ENCODE measurements at regions not wholly inside any gene's neighbourhood (a gene's known extent, or its start where the extent isn't known, plus 50 kb on each side); places are given as distances from the start of the nearest gene placed in this dataset.
"Not testable (repeated sequence)": the region's sequence is repeated elsewhere in the genome, so short reads cannot be mapped to it uniquely, and the experiment has no call there.

DNA sequence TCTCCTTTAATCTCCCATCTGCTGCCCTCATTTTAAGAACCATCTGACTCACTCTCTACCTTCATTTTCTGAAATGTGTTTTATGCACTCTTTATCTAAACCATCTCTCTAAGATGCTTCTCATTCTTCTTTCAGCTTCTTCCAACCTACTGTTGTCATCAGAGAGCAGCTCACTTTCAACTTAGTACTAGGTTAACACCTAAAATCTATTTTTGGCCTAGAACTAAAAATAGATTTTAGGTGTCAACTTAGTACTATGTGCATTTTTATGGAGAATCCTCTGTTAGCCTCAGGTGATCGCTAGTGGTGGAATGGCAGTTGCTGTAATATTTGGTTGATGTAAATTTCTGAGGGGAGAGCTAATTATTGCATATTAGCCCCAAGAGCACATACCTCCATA lies 277.1 kb downstream of the KCNJ2 start:
- no peak for DNase-seq

DNA sequence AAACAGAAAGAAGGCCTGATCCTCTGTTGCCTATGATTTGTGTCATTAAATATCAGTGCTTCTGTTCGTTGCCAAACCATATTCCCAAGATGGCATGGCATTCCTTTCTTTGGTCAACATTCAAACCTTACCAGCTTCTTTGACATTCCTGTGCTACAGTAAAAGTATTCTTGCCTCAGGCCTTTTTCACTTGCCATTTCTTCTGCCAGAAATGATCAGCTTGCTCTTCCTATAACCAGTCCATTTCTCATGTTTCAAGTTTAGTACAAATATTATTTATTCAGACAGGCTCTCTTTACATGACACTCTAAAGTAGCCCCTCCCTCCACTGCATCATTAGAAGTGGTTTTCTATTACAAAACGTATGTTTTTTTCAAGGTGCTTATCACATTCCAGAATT lies 278.3 kb downstream of the KCNJ2 start:
- DNase-seq: no peak

DNA sequence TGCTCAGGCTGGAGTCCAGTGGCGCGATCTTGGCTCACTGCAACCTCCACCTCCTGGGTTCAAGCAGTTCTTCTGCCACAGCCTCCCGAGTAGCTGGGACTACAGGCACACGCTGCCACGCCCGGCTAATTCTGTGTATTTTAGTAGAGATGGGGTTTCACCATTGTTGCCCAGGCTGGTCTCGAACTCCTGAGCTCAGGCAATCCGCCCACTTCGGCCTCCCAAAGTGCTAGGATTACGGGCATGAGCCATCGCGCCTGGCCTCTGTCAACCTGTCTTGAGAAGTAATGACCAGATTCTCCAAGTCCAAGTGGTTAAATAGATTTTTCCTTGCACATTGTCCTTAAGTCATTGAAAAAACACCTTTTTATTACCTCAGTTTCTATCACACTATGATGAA lies 283.7 kb downstream of the KCNJ2 start:
- DNase-seq: not testable (repeated sequence)

DNA sequence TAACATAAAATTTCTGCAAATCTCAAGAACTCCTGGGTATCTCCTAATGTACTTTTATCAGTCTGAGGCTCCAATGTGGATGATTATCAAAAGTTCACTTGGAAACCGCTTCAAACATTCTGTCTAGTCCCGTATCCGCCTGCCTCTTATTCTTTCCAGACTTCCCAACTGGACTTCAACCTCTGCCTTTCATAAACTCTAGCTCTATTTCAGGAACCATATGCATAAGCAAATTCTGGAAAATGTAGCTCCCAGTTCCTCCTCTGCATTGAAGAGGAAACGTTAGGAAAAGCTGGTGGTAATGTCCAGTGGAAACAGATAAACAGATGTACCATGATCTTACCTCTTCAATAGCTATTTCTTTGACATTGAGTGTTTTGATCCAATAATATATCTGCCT lies 285.0 kb downstream of the KCNJ2 start:
- no peak for DNase-seq

DNA sequence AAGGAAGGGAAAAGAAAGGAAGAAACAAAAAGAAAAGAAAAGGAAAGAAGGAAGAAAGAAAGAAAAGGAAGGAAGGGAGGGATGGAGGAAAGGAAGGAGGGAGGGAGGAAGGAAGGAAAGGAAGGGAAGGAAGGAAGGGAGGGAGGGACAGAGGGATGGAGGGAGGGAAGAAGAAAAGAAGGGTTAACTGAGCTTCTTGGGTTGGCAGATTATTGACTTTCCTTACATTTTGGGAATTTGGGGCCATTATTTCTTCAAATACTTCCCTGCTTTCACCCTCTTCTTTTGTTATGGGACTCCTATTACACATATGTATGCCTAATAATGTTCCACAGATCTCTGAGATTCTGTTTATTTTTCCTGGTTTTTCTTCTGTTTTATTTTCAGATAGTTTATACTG lies 285.6 kb downstream of the KCNJ2 start:
- DNase-seq: no peak

DNA sequence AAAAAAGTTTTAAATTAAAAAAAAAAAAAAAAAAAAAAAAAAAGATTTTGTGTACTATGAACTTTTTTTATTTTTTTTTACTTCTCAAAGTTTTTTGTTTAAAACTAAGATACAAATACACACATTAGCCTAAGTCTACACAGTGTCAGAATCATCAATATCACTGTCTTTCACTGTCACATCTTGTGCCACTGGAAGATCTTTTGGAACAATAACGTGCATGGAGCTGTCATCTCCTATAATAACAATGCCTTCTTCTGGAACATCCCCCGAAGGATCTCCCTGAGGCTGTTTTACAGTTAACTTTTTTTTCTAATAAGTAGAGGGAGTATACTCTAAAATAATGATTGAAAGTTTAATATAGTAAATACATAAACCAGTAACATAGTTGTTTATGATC lies 295.7 kb downstream of the KCNJ2 start:
- DNase-seq: no peak

DNA sequence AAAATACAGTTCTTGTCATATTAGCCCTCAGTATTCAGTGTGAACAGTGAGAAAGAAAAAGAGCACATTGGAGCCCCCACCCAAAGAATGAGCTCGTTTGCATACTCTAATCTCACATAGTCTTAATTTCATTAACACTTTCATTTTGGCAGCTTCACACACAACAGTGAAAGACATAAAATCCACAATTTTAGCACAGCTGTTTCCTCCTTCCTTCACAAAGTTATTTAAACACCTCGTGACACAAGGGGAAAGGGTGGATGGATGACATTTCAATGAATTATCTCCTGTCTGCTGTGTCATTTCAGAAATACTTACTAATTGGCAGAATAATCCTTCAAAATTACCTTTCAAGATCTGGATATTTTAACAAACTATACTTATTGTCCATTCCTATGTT lies 299.3 kb downstream of the KCNJ2 start:
- no peak for DNase-seq

DNA sequence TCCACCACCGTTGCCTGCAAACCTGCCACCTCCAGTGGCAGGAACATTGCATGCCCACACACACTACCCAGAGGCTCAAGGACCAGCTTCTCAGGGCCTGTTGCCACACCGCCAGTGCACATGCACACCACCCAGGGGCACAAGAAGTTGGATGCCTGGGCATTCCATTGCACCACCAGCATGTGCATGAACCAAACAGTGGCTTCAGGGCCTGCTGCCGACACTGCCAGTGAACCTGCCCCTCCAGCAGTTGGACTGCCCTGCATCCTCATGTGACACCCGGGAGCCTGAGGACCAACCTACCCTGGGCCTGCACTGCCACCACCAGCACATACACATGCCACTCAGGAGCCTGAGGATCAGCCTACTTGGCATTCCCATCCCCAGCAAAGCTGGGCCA lies 303.7 kb downstream of the KCNJ2 start:
- DNase-seq: no peak

DNA sequence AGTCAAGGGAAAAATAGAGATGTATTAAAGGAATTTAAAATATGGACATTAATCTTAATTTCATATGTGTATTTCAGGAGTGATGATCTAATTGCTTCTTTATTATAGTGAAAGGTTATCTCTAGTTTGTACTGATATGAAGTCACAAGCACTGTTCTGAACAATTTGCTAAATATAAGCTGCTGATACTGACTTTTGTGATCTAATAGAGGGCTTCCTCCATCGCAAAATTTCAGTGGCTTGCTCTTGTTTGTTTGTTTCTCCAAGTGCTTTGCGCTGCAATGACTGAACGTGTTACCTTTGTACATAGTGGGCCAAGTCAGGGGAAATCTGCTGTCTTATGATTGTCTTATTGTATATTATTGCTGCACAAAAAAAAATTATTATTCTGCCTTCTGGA lies 307.0 kb downstream of the KCNJ2 start:
- no peak for DNase-seq

DNA sequence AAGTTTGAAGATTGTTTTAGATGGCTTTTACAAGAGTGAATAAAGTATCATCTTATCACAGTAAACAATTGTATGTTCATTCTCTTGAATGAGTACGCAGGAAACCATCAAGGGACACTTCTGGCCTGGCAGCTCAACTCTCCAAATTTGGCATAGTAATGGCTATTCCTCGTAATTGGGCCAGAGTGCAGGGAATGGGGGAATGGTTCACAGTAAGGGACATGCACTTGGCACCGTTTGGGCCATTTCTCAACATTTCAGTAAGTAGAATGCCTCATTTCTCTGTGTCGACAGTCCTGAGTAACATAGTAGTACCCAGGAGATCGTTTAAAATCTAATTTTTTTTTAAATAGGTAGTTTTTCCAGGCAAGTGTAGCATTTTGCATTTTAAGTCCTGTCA lies 309.6 kb downstream of the KCNJ2 start:
- DNase-seq: no peak

DNA sequence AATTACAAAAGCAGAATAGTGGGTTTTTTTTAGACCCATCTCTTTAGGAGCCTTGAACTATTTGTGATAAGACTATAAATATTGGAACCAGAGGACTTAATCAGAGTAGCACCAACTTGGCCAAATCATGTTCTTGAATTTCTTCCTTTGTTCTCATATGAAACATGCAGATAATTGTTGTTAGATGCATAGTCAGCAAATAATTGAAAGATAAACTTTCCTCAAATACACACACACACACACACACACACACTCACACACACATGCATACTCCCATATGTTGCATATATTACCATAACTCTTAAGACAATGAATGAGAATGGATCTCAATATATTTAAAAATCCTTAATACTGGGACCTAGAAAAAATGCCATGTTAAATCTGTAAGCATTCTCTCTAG lies 310.4 kb downstream of the KCNJ2 start:
- no peak for DNase-seq

DNA sequence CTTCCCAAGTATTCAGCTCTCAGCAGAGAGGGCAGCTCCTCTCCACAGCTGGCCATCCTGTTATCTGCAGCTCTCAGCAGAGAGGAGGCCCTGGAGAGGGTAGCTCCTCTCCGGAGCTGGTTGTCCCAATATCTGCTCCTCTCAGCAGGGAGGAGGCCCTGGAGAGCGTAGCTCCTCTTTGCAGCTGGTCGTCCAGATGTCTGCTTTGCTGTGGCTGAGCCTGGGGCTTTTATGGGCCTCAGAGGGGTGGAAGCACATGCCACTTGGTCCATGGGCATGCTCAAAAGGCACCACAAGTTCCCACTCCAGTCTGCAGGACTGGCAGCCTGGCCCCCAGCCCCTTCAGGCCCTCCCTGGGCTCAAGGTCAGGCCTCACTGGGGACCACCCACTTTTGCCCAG lies 314.3 kb downstream of the KCNJ2 start:
- no peak for DNase-seq

DNA sequence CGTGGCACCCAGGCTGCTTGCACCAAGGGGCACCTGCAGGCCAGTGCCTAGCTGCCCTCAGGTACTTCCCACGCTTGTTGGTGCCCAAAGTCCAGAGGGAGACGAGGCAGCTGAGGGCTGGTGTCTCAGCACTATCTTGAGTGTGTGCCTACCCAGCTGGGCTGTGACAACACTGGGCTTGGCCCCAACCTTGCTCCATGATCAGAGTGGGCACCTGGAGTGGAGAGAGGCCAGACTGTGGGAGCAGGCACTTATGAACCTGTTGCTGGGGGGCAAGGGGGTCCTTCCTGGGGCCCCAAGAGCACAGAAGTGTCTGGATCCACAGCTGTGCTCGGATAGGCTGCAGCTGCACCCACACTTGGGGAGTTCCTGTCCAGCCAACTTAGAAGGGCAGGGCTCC lies 314.7 kb downstream of the KCNJ2 start:
- no peak for DNase-seq

DNA sequence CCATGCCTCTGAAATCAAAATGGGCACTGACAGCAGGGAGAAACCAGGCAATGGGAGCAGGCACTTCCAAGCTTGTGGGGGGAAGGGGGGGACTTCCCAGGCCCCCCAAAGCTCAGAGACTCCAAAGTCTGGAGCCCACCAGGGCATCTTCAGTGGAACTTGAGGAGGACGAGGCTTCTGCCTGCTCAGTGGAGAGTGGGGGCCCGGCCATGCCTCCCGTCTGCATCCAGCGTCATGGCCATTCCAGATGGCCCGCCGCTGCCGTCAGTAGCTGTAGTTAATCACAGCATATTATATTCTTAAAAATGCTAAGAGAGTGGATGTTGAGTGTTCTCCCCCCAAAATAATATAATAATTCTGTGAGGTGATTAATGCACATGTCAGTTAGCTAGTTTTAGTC lies 315.2 kb downstream of the KCNJ2 start:
- DNase-seq: no peak

DNA sequence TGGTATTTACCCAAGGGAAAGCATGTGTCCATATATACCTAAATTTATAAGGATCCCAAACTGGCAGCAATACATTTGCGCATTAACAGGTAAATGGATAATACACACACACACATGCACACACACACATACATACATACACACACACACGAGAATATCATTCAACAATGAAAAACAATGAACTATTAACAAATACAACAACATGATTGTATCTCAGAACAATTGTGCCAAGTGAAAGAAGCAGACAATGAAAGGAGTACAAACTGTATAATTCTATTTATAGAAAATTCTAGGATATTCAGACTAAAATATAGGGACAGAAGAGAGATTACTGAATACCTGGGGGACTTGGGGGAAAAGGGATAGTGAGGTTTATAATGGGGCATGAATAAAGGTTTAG lies 323.0 kb downstream of the KCNJ2 start:
- DNase-seq: no peak

DNA sequence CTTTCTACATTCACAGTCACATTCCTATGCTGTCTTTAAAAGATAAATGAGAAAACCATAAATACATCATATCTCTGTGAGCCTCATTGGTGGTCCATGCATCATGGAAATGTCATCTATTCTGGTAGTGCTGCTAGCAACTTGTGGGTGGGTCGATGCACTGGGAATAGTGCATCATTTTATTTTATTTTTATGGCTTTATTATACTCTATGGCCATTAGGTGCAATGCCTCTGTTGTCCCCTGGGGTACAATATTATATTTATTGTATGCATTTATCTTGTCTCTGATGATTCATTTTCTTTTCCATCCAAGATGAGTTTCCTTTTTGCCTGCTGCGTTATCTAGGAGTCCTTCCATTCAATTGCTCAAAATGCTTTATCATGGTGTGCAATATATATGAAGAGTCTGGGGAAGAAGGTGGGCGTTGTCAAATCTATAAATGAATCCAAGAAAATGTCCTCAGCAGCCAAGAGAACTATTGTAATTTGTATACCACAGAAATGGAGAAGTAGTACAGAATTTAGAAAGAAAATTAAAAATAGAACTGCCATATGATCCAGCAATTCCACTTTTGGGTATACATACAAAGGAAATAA lies 324.0 kb downstream of the KCNJ2 start:
- no peak for DNase-seq

DNA sequence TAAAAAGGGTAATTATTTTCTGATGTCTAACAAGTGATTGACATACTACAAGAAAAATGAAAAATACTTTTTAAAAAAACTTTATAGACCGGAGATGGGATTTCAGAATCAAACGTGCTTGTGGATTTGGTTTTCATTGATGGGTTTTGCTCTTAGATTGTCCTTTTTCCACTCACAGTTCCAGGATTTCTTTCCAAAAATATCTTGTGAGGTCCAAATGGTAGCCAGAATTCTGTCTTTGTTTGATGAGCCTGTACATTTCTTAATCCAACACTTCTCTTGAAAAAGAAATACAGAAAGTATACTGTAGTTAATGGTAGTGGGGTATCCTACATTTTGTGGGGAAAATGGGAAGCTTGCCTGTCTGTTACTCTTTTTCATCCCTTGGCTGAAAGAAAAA lies 329.3 kb downstream of the KCNJ2 start:
- no peak for DNase-seq

DNA sequence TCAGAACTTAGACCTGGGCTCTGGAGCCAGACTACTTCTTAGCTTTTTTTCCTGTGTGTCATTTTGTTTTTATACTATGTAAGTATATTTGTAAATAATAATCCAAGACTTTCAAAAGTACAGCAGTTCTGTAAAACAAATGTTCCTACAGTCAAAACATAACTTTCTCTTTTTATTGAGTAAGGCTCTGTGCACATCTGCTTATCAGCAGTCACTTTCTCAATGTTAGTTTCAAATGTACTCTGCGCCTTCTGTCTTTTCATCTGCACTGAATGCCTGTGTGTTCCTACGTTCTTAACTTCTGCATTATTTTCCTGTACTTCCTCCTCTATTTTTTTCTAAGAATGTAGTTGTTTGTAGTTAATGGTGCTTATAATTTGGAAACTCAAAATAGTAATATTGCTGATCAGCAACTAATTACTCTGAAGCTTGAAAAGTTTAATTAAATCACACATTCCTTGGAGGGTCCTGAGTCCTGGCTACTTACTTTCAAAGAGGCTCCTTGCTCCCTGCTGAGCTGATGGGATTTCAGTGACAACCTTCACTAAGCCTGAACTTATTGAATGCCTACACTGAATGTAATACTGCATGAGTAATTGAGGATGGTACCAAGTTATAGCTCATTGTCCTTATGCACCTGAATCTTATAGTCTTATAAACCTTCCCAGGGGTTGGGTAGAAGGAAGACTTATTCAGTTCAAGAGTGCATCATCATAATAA lies 329.9 kb downstream of the KCNJ2 start:
- DNase-seq: no peak

DNA sequence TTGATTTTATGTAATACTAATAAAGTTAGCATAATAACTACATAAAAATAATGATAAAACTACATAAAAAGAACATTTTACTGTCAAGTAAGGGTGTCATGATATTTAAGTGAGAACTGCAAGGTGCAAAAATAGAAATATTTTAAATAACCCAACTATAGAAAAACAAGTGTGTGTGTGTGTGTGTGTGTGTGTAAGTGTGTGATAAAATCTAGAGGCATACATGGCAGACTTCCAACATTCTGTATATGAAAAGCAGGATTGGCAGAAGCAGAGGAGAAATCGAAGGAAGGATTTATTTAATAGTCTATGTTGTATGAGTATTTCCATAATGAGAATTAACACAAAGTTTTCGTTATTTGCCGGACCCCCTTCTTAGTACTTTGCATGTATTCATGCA lies 334.1 kb downstream of the KCNJ2 start:
- DNase-seq: no peak

DNA sequence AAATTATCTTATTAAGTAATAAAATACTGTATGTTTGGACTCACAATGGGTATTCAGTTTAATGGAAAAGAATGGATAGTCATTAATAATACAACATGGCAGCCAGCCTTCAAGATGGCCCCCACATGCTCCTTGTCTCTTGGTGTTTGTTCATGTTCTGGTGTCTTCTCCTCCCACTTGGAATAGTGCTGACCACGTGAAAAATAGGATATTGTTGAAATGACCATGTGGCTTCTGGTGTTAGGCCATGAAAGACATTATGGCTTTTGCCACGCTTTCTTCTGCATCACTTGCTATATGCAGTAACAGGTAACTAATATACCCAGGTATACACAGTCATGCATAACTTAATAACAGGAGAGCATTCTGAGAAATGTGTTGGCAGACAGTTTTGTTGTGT lies 341.0 kb downstream of the KCNJ2 start:
- DNase-seq: no peak

DNA sequence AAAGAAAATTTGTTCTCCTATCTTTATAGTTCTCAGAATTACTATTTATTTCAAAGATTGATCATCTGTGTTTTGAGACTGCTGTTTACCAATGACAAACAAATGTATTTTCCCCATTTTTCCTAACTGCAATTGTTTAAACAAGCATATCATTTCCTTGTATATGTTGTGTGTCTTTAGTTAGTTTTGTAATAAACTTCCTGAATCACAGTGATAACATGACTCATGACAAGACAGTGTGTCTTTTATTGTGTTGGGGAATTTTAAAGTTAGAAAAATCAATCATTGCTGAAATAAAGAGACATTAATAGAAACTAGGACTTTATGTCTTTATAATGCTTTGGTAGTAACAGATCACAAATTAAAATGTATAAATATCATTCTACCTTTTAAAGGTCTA lies 348.5 kb downstream of the KCNJ2 start:
- no peak for DNase-seq

DNA sequence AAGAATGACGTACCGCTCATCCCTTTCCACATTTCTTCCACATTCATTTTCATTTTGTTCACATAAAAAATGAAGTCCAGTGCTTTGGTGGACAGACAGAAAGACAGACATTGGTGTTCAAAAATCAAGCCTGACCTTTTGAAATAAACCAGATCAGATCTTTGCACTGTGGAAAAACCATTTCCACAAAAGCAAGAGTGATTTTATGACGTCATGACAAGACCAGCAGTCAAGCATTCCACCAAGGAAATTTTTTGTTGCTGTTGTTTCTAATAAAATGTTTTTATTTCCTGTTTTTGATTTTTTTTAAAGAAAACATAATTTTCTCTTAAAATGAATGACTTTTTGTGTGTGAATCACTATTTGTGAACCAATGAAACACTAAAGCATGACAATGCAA lies 350.0 kb downstream of the KCNJ2 start:
- no peak for DNase-seq

DNA sequence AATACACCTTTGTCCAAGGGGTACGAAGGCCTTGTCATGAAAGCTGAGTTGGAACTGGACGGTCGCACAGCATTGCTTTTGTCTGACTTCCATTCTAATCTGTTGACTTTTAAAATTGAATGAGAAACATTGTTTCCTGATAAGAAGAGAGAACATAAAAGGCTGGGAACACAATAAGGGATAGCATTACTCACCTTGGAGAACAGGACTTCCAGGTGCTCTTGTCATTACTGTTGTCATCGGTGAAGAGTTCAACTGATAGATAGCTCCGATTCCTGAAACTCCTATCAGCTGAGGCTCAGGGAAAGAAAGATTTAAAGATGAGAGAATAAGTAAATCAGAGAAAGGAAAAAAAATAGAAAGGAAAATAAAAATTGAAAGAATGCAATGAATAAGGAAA lies 351.1 kb downstream of the KCNJ2 start:
- no peak for DNase-seq

DNA sequence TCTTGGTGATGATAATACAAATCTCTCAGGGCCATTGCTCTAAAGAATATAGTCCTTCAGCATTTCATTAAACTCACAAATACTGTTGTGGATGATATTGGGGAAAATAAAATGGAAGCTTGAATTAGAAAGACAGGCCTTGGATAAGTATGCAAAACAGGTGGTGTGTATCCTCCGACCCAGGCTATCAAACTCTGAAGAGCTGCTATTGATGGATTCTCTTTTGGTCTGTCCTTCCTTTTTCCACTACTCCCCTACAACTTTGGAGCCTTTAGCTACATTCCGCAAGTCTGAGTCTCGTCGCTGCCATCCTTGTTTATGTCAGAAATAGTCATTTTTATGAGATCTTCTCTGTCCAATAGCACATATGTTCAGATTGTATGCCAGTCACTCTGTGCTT lies 351.6 kb downstream of the KCNJ2 start:
- no peak for DNase-seq
